HG03457 (cell line): ENCODE measurements at regions not wholly inside any gene's neighbourhood (a gene's known extent, or its start where the extent isn't known, plus 50 kb on each side); places are given as distances from the start of the nearest gene placed in this dataset.

Source experiments
- ATAC-seq: cut with Tn5 transposase; IDR thresholded peaks from one replicate; pipeline ENCODE4 v1.9.1; 2021; ENCODE audit warnings: moderate number of reproducible peaks; ENCODE audit not compliant: unreplicated experiment

DNA sequence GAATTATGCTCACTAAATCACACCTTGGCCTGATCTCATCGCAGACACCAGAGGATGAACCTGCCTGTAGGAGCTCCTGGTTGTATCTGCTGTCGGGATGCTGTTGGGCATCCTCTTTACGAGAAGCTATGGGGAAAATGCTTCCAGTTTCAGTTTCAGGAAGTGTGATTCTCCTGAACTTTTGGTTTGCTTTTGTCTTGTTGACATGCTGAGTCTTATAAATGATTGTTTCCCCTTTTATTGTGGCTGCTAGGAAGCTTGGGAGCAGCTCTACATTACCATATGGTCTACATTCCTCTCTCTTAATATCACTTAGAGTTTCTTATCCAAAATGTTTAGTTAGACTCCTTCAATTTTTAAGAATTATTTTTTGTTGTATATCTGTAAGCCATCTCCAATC, 227.5 kb downstream of the MTX2 start:
- no peak for ATAC-seq

DNA sequence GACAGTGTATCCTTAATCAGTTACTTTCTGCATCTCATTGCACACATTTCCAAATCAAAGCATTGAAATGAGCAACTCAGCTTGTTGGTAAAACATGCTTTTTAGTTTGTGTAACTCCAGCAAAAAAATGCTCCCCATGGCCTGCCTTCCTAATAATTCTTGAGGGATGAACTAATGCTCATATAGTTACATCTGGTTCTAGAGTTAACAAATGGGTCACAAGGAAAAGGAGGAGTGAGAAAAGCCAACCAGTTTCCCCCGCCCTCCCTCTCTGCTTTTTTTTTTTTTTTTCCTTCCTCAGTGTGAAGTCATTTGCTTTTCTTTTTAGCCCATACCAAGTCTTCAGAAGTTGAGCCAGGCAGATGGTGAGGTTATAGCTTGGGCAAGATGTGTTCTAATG, 231.7 kb downstream of the MTX2 start:
- no peak for ATAC-seq

DNA sequence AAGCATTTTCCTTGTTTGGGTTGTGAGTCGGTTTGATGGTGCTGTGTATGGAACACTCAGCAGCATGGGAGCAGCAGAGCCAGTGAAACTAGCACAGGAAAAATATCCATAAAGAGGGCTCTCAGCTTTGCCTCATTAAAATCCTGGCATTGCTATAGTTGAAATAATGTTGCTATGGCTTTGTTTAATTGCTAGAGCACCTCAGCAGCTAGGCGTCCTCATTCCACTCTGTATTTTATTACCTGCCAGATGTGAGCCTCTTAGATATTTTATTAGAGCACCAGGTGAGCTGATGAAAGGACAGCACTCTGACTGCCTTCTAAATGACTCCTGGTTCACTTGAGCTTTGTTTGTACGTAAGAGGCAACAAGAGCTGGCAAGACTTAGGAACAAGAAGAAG, 232.4 kb downstream of the MTX2 start:
- no peak for ATAC-seq

DNA sequence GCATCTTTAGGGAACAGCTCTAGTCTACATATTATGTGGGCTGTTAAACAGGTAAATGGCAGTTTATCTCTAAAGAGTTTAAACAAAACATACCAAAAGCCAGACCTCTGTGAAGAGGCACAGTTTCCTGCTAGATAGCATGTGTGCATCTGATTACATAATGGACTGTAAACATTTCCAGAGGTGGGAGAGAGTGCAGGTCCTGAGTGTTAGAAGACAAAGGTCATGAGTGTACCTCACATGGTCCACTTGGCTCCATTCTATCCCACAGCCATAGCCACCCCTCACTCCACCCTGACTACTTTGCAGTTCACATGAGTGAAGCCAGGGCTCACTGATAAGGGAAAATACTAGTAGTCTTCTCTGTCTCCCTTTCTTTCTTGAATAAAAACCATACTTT, 233.4 kb downstream of the MTX2 start:
- ATAC-seq: no peak

DNA sequence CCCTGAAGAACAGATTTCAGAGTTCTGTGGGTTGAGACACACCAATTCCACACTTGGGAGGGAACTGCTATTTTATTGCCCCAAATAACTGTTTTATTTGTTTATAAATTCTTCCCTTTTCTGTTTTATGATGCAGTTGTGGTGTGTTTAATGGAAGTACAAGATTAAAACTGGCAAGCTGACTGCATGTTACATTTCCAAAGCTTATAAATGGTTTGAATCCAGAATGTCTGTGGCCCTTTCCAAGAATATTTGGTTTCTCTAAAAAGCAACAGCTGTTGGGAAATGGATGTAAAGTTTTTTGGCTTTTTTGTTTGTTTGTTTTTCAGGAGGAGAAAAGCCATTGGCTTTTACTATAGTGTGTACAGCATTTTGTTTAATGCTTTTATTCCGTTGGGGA, 234.5 kb downstream of the MTX2 start:
- ATAC-seq: no peak

DNA sequence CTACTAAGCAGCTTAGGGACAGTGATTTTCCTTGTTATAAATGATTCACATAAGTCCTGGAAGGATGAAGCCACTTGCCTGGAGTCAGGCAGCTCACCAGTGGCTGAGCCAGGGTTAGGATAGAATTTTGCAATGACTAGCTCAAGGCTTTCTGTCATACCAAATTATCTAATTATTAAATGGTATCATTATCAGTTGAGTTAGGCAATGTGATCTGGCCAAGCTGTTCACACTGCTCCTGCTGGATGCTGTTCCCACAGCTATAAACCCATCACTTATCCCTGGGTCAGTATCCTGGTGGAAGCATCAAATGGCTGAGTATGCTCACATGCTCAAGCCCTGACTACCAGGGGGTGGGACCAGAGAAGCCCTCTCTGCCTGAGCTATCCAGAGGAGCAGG, 235.2 kb downstream of the MTX2 start:
- ATAC-seq: no peak

DNA sequence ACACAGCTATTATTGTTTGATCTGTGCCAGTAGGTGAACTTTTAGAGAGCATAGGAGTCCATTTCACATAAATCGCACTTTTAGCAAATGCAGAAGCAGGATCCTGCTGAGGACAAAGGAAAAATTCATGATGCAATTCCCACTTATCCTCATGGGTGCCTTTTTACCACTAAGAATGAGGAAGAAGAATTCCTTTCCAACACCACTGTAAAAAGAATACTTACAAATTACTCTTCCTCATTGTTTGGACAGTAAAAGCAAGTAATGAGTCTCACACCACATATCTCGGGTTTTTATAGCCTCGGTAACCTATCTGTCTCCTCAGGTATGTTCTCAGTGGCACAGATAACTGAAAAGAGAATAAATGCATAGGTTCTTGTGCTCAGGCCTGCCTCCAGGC, 238.5 kb downstream of the MTX2 start:
- no peak for ATAC-seq

DNA sequence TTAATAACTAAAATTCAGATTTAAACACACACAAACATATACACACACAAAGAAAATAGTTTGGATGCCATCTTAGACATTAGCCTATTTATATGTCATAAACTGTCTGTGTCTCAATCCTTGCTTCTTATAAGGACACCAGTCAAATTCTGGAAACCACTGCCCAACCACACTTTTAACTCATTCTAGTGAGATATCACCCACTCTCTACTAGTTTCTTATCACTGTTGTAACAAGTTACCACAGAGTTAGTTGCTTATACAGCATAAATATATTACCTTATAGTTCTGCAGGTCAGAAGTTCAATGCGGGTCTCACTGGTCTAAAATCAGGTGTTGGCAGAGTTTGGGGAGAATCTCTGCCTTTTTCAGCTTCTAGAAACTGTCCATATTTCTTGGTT, 239.1 kb downstream of the MTX2 start:
- no peak for ATAC-seq

DNA sequence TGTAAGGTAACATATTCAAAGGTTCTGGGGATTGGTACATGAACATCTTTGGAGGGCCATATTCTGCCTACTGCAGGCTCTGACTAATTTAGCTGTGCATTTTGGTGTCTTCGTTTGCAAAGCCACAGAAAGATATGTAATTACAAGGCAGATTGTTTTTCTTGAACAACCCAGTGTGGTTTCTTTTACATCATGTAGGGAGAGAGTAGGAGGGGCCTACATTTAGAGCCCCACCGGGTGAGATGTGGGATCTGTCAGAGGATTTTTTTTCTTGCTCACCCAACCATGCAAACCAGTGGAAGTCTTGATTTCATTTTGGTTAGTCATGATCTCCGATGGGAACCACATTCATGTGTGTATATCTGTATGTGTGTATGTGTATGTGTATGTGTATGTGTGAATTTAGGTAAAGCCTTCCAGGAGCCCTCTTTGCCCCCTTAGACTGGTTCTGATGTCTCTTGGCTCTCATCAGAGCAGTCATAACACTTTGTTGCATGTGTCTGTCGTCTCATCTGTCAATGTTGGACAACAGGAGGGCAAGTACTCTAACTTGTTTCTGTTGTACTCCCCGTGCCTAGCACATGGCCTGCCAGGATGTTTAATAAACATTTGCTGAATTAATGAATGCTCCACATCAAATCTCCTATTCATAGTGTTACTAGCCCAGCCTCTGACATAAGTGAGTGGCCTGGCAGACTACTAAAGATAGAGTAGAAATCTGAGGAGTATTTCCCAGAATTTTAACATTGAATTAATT, 239.9 kb downstream of the MTX2 start:
- ATAC-seq: no peak

DNA sequence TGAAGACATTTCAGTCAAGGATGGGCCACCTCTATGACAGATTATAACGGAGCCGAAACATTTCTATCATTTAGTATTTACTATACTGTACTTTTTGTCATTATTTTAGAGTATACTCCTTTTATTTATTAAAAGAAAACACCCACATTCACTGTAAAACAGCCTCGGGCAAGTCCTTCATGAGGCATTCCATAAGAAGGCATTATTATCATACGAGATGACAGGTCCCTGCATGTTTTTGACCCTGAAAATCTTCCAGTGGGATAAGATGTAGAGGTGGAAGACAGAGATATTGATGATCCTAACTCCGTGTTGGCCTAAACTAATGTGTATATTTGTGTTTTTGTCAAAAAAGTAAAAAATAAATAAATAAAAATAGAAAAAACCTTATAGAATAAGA, 245.0 kb downstream of the MTX2 start:
- no peak for ATAC-seq

DNA sequence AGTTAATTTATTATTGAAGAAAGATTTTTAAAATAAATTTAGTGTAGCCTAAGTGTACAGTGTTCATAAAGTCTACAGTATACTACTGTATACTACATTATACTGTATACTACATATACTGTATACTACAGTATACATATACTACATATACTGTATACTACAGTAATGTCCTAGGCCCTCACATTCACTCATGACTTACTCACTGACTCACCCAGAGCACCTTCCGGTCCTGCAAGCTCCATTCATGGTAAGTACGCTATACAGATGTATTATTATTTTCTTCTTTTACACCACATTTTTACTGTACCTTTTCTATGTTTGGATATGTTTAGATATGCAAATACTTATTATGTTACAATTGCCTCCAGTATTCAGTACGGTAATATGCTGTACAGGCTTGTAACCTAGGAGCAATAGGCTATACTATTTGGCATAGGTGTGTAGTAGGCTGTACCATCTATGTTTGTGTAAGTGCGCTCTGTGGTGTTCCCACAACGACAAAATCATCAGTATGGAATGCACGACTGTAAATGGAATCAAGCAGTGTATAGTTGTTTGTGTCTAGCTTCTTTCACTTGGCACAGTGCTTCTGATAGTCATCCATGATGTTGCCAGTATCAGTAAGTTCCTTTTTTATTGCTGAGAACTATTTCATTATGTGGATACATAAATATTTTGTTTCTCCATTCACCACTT, 245.7 kb downstream of the MTX2 start:
- ATAC-seq: no peak

DNA sequence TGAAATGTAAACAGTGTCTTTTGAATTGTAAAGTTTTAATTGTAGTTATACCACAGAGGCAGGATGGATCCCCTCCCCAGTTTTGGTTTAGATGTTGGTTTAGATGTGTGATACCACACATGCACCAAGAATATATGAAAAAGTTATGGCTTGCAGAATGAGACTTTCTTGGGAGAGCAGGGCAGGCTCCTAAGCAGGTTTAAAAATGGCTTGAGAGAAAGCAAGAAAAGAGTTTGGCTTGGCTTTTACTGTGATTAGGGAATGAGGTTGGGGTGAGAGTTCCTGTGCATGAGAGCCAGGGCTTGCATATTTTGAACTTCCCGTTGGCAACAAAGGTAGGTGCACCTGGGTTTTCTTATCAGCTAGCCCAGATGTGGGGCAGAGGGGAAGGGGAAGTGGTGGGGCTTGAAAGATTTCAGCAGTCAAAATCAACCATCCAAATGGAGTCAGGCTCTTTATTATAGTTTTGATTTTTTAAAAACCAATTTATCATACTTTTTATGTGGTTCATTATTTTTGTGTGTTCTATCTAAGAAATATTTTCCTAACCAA, 246.9 kb downstream of the MTX2 start:
- ATAC-seq: no peak

DNA sequence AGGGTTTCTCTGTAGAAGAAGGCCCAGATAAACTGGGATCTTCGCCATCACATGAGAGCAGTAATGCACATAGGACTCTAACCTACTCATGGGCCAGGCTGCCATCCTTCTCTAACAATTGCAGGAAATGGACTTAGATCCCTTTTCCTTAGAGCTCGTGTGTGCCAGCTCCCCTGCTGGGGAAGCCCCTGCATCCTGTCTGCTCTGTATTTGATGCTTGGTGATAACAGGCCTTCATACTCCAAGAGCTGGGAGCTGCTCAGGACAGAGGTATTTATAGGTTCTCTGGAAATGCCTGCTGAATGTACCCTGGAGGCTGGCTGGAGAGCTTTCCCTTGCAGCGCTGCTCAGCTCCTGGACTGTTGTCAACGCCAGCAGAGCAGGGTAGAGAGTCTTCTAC, 249.6 kb downstream of the MTX2 start:
- no peak for ATAC-seq

DNA sequence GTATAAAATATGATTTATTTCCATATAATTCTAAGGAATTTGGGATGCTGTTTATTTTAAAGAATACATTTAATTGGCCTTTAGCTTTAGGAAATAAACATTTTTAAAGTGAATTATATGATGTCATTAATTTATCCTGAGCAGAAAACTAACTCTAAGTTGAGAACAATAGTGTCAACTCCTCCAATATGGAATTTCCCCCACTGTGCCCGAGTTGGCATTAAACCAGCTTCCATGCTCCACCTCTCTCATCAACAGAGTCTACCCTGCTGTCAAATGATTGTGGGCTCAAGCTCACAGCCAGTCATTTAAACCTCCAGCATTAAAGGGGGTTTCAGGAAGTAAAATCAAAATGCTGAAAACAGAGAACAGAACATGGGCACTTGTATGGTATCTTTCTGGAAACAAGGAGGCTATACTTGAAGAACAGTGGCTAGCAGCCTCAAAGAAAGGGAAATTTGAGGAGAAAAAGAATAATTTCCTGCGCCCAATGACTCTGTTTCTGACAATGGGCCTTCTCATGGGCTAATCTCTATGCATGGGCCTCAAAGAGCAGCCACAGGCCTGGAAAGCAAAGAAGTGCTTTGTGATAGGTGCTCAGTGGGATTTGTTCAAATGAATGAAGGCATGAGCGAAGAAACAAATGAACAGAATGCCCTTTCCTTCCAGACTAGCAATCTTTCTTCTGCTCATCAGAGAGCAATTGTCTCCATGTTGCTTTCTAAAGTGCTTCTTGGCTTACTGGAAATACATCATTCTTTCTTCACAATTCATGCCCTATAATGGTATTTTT, 252.8 kb downstream of the MTX2 start:
- no peak for ATAC-seq

DNA sequence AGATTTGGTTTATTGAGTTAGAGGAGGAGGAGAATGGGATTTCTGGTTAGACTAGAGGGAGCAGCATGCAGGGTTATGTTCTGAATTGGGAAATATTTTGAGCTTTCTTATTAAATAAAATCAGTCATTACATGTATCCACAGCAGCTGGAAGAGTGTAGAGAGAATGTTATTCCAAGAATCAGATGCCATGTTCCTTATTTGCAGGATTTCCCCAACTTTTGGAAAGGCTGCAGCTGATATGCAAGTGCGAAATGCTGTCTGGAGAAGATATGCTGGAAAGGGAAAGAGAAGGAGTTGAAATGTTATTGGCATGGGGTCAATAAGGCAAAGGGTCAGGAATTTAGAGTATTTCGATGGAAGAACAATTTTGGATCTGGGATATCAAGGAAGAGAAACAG, 255.8 kb downstream of the MTX2 start:
- ATAC-seq: no peak

DNA sequence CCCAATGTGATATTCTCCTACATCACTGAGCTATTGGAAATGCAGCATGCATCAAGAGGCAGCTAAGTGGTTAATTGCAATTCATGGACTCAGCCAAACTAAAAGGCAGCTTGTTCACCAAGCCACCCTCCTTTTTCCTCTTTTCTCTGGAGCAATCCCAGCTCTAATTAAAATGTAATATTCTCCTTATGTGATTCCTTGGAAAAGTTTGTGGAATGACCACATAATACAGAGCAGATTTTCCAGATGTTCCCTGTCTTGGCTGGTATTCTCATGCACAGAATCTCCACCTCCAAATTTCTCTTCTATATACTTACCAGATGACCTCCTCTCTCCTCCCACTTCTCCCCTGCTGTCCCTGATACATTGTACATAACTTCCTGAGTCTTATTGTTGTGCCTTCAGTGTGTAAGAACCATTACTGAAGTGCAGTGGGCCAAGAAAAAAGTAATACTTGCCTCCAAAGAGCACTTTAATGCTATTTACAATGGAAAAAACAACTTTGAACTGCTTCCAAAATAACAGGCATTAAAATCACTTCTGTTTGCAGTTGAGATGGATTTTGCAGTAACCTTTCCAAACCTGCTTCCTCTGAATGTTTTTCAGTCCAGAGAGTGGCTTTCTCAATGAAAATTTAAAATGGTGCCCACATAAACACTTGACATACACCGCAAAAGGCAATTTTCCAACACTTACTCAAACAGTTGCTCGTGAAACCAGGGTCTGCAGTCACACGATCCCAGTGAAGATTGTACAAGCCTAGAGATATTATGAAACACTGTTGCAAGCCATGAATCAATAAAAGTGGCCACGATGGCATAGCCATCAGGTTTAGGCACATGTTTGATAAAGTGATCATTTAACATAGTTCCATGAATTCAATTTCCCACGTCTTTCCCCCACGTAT, 258.0 kb downstream of the MTX2 start:
- no peak for ATAC-seq

DNA sequence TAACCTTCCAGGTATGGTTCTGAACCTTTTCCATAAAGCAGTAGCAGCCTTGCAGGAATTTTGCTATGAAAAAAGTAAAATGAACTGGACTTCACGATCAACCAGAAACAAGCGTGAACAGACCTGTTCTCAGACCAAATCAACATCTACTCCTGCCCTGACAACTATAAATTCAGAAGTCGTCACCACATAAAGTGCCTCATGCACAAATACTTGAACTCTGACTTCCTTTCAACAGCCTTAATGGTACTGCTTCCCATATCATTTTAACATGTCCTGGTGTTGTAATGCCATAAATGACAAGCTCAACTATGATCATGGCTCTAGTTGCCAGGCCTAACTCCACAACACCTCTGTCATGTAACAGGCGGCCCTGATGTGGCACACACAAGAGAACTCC, 262.4 kb downstream of the MTX2 start:
- ATAC-seq: no peak

DNA sequence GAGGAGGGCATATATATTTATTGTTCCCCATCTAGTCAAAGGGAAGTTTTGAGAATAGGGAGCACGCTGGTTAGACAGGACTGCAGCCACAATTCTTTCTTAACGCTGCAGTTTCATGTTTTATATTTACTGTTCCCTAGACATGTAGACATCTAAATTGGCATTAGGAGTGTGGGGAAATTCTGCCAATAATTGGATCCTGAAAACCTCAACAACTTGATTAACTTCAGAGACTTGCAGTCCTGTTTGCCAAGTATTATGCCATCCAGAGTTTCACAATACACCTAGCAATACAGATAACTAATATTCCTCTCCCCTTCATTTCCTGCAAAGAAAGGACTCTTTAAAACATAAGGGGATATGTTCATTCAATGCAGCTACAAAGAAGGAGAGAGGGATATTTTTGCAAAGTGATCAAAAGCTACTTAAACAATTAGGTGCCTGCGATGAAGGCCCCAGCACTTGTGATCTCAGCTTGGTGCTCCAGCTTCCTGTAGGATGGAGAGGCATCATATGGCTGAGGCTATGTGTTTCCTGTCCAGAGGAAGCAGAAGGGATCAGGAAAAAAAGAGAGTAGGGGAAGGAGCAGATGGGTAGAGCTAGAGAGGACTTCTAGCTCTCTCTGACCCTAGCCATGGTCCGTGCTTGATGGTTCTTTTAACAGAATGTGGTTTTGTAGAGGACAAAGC, 264.4 kb downstream of the MTX2 start:
- ATAC-seq: no peak

DNA sequence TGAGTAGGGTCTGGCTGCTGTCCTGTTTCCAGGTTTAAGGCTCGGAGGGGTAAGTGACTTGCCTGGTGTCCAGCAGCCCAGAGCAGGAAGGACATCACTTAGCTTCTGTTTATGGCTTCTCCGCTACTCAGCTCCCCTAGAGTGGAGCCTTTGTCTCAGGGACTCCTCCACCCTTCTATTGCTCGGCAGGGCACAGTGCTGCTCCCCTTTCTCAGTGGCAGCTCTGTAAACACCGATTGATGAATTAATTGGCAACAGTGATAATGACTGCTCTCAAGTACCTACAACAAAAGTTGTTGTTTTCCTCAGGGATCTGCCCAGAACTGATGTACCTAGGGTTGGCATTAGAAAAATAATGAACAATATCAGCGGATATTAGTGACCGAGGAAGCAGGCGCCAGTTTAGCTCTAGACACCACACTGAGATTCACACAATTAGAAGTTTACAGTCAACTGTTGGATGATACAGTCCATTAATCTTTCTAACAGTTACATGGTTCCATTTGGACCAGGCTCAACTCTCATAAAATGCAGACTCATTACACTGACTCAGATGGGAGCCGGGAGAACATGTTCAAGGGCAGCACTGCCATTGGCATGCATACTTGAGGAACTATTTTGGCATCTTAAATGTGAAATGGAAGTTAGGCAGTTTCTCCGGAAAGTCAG, 265.7 kb downstream of the MTX2 start:
- no peak for ATAC-seq
